H9 (cell line): ENCODE measurements at regions not wholly inside any gene's neighbourhood (a gene's known extent, or its start where the extent isn't known, plus 50 kb on each side); places are given as distances from the start of the nearest gene placed in this dataset.

Source experiments
- DNase-seq: peaks from one replicate; pipeline ENCODE4 v3.0.0-alpha.2; 2017
- H2AFZ ChIP-seq: one replicate; pipeline ENCODE4 v1.6.1; 2013; ENCODE audit warnings: mild to moderate bottlenecking, low read length, control low read depth, moderate library complexity
- H2AK5ac ChIP-seq: 2 replicates; pipeline ENCODE4 v1.6.1; 2013; ENCODE audit warnings: low read length, control low read depth, mixed read lengths; ENCODE audit not compliant: insufficient read length
- H2BK120ac ChIP-seq: one replicate; pipeline ENCODE4 v1.6.1; 2013; ENCODE audit warnings: low read depth, mild to moderate bottlenecking, low read length, control low read depth, inconsistent platforms; ENCODE audit not compliant: poor library complexity, severe bottlenecking
- H2BK12ac ChIP-seq: 2 replicates; pipeline ENCODE4 v1.6.1; 2013; ENCODE audit warnings: low read length, control low read depth, mixed read lengths, low read depth; ENCODE audit not compliant: insufficient read length
- H2BK15ac ChIP-seq: 2 replicates; pipeline ENCODE4 v1.6.1; 2013; ENCODE audit warnings: low read depth, low read length, control low read depth
- H2BK20ac ChIP-seq: one replicate; pipeline ENCODE4 v1.6.1; 2013; ENCODE audit warnings: low read depth, mild to moderate bottlenecking, low read length, control low read depth, inconsistent platforms; ENCODE audit not compliant: poor library complexity, severe bottlenecking
- H2BK5ac ChIP-seq: 2 replicates; pipeline ENCODE4 v1.6.1; 2013; ENCODE audit warnings: low read length, control low read depth, mixed read lengths; ENCODE audit not compliant: insufficient read length
- H3K14ac ChIP-seq: 2 replicates; pipeline ENCODE4 v1.6.1; 2013; ENCODE audit warnings: low read length, control low read depth; ENCODE audit not compliant: insufficient read depth
- H3K18ac ChIP-seq: 2 replicates; pipeline ENCODE4 v1.6.1; 2013; ENCODE audit warnings: low read depth, mild to moderate bottlenecking, mixed read lengths, low read length, control low read depth; ENCODE audit not compliant: insufficient read length
- H3K23ac ChIP-seq: 2 replicates; pipeline ENCODE4 v1.6.1; 2013; ENCODE audit warnings: low read length, control low read depth, mixed read lengths, low read depth; ENCODE audit not compliant: insufficient read length
- H3K23me2 ChIP-seq: 2 replicates; pipeline ENCODE4 v1.6.1; 2013; ENCODE audit warnings: low read depth, mild to moderate bottlenecking, mixed read lengths, low read length, control low read depth; ENCODE audit not compliant: insufficient read length, poor library complexity, severe bottlenecking
- H3K27ac ChIP-seq: 2 replicates; pipeline ENCODE4 v1.5.1; 2013; ENCODE audit warnings: low read length, control low read depth, mixed read lengths, low read depth; ENCODE audit not compliant: insufficient read length
- H3K27me3 ChIP-seq: 2 replicates; pipeline ENCODE4 v1.6.1; 2013; ENCODE audit warnings: low read length, control low read depth, inconsistent platforms; ENCODE audit not compliant: insufficient read depth
- H3K4ac ChIP-seq: 2 replicates; pipeline ENCODE4 v1.6.1; 2013; ENCODE audit warnings: low read depth, mild to moderate bottlenecking, control low read depth, inconsistent platforms, low read length, moderate library complexity
- H3K4me1 ChIP-seq: 2 replicates; pipeline ENCODE4 v1.6.1; 2013; ENCODE audit warnings: low read length, control low read depth, inconsistent platforms; ENCODE audit not compliant: insufficient read depth
- H3K4me2 ChIP-seq: 2 replicates; pipeline ENCODE4 v1.6.1; 2013; ENCODE audit warnings: low read length, control low read depth, mixed read lengths; ENCODE audit not compliant: insufficient read length, insufficient read depth
- H3K56ac ChIP-seq: 2 replicates; pipeline ENCODE4 v1.6.1; 2013; ENCODE audit warnings: low read depth, mild to moderate bottlenecking, mixed read lengths, low read length, control low read depth; ENCODE audit not compliant: insufficient read length
- H3K79me1 ChIP-seq: 2 replicates; pipeline ENCODE4 v1.6.1; 2013; ENCODE audit warnings: low read depth, mild to moderate bottlenecking, moderate library complexity, low read length, control low read depth, inconsistent platforms; ENCODE audit not compliant: insufficient read depth, poor library complexity, severe bottlenecking
- H3K79me2 ChIP-seq: 2 replicates; pipeline ENCODE4 v1.6.1; 2013; ENCODE audit warnings: low read length, control low read depth, inconsistent platforms; ENCODE audit not compliant: insufficient read depth
- H3K9ac ChIP-seq: 2 replicates; pipeline ENCODE4 v1.6.1; 2013; ENCODE audit warnings: low read length, control low read depth, mixed read lengths; ENCODE audit not compliant: insufficient read length; ENCODE audit errors: extremely low read depth
- H3K9me3 ChIP-seq: one replicate; pipeline ENCODE4 v1.6.1; 2013; ENCODE audit warnings: low read depth, low read length, inconsistent platforms; ENCODE audit not compliant: control insufficient read depth
- H3T11ph ChIP-seq: one replicate; pipeline ENCODE4 v1.6.1; 2013; ENCODE audit warnings: mild to moderate bottlenecking, low read length, control low read depth, inconsistent platforms
- H4K20me1 ChIP-seq: one replicate; pipeline ENCODE4 v1.6.1; 2013; ENCODE audit not compliant: control insufficient read depth, insufficient read length, insufficient read depth
- H4K5ac ChIP-seq: 2 replicates; pipeline ENCODE4 v1.6.1; 2013; ENCODE audit warnings: low read depth, mild to moderate bottlenecking, mixed read lengths, low read length, control low read depth; ENCODE audit not compliant: insufficient read length
- H4K8ac ChIP-seq: replicated peaks from 2 replicates; pipeline ENCODE4 v1.6.1; 2013; ENCODE audit warnings: low read length, control low read depth, mixed read lengths, low read depth; ENCODE audit not compliant: insufficient read length
- H4K91ac ChIP-seq: 2 replicates; pipeline ENCODE4 v1.6.1; 2013; ENCODE audit warnings: low read depth, mild to moderate bottlenecking, moderate library complexity, mixed read lengths, low read length, control low read depth; ENCODE audit not compliant: insufficient read length
- H3K27ac Mint-ChIP-seq, 3 experiments: 2 replicates in 2 of 3; 3 replicates in 1 of 3; pipeline ENCODE4 v1.8.0; 2020 to 2021; ENCODE audit warnings: mixed read lengths in 3 of 3, mild to moderate bottlenecking in 1 of 3, moderate library complexity in 1 of 3
- H3K27me3 Mint-ChIP-seq: 2 replicates; pipeline ENCODE4 v1.8.0; 2021; ENCODE audit warnings: low read depth, mild to moderate bottlenecking, moderate library complexity, mixed read lengths
- H3K36me3 Mint-ChIP-seq, 3 experiments: 2 replicates in 2 of 3; 3 replicates in 1 of 3; pipeline ENCODE4 v1.8.0; 2020 to 2021; ENCODE audit warnings: low read depth in 3 of 3, mixed read lengths in 3 of 3; ENCODE audit not compliant: insufficient read depth in 1 of 3
- H3K4me1 Mint-ChIP-seq, 2 experiments: 2 replicates each; pipeline ENCODE4 v1.8.0; 2020; ENCODE audit warnings: mixed read lengths in 2 of 2
- H3K4me3 Mint-ChIP-seq, 2 experiments: 2 replicates in 1 of 2; 3 replicates in 1 of 2; pipeline ENCODE4 v1.8.0; 2020 to 2021; ENCODE audit warnings: mild to moderate bottlenecking in 2 of 2, mixed read lengths in 2 of 2, moderate library complexity in 1 of 2
- H3K9me3 Mint-ChIP-seq, 2 experiments: 2 replicates in 1 of 2; 3 replicates in 1 of 2; pipeline ENCODE4 v1.8.0; 2020; ENCODE audit warnings: mild to moderate bottlenecking in 2 of 2, mixed read lengths in 2 of 2, moderate library complexity in 1 of 2
- CTCF ChIP-seq: fragments of 200-600 bp; sonication (generic); conservative IDR thresholded peaks from 3 replicates; pipeline ENCODE4 v1.8.0; 2021; ENCODE audit warnings: antibody characterized with exemption, mild to moderate bottlenecking
- WGBS: extraction: QIAGEN DNeasy Blood & Tissue Kit; methylation state at CpG from one replicate; pipeline ENCODE4 v1.1.7; 2013; ENCODE audit warnings: missing lambda C conversion rate, low lambda C conversion rate, mixed read lengths; ENCODE audit not compliant: insufficient read length; ENCODE audit errors: extremely low coverage; 5-methylcytosine and 5-hydroxymethylcytosine counted together

GRCh38 chr14:86311151-86311550 lies 781.2 kb downstream of the FLRT2 start:
- Histone ChIP-seq H4K5ac (no peak overlapping the region), H3K23ac (no peak overlapping the region), H3K79me2 (no peaks in the 10 kb centered on the region), H2BK20ac (no peak overlapping the region), H3T11ph (no peak overlapping the region), H3K79me1 (no peaks in the 10 kb centered on the region), H4K91ac (no peak overlapping the region), H4K20me1 (no peaks in the 10 kb centered on the region), H3K4me1 (no peaks in the 10 kb centered on the region; the same call in 1 of the 2 replicates), H3K56ac (no peak overlapping the region), H4K8ac (no peak overlapping the region), H3K14ac (no peak overlapping the region), H3K9ac (no peak overlapping the region), H3K23me2 (no peaks in the 10 kb centered on the region), H3K4ac (no peak overlapping the region), H3K27me3 (no peaks in the 10 kb centered on the region), H2BK15ac (no peak overlapping the region), H2BK12ac (no peak overlapping the region), H3K9me3 (no peaks in the 10 kb centered on the region), H2BK5ac (no peak overlapping the region), H2BK120ac (no peak overlapping the region), H3K18ac (no peak overlapping the region), H3K4me2 (no peak overlapping the region), H3K27ac (no peak overlapping the region), H2AK5ac (no peak overlapping the region), H2AFZ (no peak overlapping the region)
- TF ChIP-seq CTCF: no peak
- Mint-ChIP-seq H3K27me3 (no peaks in the 10 kb centered on the region), H3K36me3 (peaks cover 0 to 4% (median 1%) of the 10 kb centered on the region in 3 experiments; a peak in 3 of 7 replicates), H3K4me3 (no peak overlapping the region), H3K4me1 (peaks cover 5 to 7% of the 10 kb centered on the region in 2 experiments), H3K9me3 (peaks cover 0 to 2% of the 10 kb centered on the region in 2 experiments; a peak in 2 of 5 replicates), H3K27ac (no peak overlapping the region)
- no peak for DNase-seq
- no CpG with 5 or more reads among the region's 3 CpGs for WGBS
